IPS-NIHi7 (cell line): ENCODE measurements at regions not wholly inside any gene's neighbourhood (a gene's known extent, or its start where the extent isn't known, plus 50 kb on each side); places are given as distances from the start of the nearest gene placed in this dataset.

Experiments used
- DNase-seq: peaks from one replicate; pipeline ENCODE4 v3.0.0; 2012; ENCODE audit warnings: mixed read lengths; ENCODE audit errors: extremely low spot score

DNA sequence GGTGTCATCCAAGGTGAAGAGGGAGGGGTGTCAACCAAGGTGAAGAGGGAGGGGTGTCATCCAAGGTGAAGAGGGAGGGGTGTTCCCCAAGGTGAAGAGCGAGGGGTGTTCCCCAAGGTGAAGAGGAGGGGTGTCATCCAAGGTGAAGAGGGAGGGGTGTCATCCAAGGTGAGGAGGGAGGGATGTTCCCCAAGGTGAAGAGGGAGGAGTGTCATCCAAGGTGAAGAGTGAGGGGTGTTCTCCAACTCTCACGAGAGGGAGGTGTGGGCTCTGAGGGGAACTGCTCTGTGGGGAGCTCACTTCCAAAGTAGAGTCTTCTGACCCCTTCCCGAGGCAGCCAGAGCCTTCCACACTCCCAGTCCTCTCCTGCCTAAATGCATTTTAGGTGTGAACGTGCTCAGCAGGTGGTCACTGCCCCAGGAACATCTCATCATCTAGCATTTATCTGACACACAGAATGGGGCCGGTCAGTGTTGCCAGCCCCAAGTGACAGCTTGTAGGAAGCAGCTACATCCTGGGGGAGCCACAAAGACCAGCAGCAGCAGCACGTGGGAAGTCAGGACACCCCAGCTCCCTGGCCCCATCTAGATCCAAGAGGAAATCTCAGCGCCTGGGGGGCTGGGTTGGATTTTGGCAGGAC, 323.8 kb downstream of the GLRX3 start:
- DNase-seq: no peak

DNA sequence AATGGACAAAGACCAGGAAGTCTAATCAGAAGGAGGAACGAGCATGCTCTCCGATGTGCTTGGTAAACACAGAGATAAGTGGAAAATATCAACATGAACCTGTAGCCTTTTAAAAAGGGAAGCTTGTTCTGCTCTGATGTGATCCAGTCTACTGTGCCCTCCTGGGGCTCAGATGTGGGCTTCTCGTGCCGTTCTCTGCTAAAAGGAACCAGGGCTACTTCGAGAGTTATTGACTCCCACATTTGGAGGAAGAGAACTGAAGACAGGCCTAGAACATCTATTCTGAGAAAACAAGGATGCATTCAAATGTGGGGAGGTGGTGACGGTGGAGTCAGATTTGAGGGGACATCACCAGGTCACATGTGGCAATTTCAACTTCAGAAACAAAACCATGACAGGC, 325.4 kb downstream of the GLRX3 start:
- DNase-seq: no peak

DNA sequence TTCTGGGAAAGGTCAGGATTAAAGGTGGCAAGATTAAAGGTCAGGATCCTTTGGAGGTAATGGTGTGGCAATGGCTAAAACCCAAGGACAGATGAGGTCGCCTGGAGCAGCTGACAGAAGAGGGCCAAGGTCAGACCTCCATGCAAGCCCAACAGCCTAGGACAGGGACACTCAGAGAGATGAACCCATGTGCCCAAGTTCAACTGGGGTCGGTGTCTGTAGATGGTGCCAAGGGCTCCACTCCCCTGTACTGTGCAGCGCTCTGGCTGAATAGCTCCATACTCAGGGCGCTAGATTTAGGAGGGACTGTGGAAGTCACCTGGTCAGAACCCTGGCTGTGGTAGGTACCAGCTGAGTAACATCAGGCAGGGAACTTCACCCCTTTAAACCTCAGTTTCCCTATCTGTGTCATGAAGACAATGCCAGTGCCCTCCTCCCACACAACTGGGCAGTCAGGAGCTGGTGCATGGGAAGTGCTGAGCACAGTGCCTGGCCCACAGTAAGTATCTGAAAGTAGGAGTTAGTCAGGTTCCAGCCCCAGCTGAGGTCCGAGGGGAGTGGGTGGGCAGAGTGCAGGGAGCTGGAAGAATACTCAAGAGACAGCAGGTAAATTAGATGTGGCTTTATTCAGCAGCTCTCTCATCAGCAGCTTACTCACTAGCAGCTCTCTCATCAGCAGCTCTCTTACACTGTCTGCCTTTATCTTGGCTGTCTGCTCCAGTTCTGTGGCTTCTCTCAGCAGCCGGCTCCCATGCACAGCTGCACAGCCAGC, 327.1 kb downstream of the GLRX3 start:
- DNase-seq: no peak

GRCh38 chr10:130463876-130464364, 327.7 kb downstream of the GLRX3 start:
- no peak for DNase-seq

GRCh38 chr10:130464426-130464825, 328.2 kb downstream of the GLRX3 start:
- DNase-seq: no peak

- DNase-seq: no peak
Measured at GRCh38 chr10:130466271-130466997, 330.2 kb downstream of the GLRX3 start.

DNA sequence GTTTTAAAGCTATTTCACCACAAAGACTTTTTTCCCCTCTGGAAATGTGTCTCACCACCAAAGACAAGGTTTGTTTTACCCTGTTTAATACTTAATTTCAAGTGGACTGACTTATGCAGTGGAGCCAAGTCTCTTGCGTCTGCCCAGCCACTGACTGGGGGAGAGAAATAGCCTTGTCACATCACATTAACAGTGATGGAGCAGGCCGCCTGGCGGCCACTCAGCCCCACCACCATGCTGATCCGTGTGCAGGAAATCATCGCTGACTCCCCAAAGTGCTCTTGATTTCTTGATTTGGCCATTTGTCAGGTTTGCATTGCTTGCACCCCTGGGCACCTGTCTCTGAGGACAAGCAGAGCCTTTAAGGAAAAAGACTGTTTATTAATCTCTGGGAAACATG, 334.1 kb downstream of the GLRX3 start:
- no peak for DNase-seq

DNA sequence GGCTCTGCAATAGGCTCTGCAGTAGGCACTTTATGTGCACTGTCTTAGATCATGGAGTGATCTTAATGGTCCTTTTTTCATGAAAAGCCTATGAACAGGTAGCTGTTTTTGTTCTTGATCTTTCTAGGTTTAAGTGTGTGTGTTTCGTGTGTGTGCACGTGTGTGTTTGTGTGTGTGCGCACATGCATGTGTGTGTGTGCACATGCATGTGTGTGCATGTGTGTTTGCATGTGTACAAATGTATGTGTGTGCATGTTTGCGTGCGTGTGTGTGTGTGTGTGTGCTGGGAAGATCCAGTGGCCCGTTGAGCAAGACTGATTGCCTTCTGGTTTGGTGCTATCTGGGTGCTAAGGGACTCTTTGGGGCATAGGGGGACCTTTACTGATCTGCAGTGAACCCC, 334.8 kb downstream of the GLRX3 start:
- no peak for DNase-seq

DNA sequence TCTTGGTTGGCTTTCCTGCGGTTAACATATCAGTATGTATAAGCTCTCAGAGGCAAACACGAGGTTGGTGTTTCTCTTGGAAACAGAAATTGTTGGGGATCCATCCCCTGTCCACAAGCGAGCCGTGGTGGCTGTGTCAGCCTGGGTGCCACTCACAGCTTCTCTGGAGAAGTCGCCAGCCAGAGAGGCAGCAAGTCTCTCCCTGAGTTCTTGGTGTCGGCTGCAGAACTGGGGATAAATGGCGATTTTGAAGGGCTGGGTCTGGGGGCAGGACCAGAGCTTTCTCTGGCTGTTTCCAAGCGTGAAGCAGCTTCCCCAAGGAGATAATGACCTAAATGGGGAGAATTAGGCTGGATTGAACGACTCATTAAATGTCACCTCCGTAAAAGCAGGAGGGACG, 335.3 kb downstream of the GLRX3 start:
- DNase-seq: no peak

- DNase-seq: no peak
Measured at GRCh38 chr10:130472236-130472635, 336.0 kb downstream of the GLRX3 start.

DNA sequence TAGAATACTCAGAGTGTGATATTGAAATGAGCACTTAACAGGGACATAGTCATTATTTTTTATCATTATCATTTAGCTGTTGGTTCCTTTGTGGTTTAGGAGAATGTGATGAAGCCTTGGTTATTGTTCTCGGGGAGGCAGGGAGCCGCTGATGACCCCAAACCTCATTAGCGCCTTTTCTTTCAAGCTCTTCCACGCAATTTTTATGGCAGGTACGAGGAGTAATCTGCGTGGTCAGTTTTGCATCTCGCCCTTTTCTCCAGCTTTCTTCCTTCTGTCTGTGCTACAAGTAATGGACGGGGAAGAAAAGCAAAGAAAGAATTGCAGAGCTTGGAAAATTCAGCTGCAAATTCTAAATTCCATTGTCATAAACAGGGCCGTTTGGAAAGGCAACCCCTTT, 338.4 kb downstream of the GLRX3 start:
- DNase-seq: no peak

DNA sequence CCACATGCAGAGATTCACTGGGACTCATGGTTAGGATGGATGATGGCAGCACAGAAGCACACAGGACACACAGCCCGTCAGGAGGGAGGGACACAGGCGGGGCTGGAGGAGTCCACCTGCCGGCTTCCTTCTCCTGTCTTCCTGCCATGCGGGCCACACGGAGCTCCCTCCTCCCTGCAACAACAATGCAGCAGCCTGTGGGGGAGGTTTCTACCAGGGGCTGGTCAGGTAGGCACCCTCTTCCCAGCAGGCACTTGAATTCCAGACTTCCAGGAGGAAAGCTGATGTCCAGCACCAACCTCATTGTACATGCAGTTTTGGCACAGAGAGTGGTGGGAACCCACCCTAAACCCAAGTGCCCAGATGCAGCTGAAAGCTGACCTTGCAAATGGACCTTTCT, 341.2 kb downstream of the GLRX3 start:
- DNase-seq: no peak

DNA sequence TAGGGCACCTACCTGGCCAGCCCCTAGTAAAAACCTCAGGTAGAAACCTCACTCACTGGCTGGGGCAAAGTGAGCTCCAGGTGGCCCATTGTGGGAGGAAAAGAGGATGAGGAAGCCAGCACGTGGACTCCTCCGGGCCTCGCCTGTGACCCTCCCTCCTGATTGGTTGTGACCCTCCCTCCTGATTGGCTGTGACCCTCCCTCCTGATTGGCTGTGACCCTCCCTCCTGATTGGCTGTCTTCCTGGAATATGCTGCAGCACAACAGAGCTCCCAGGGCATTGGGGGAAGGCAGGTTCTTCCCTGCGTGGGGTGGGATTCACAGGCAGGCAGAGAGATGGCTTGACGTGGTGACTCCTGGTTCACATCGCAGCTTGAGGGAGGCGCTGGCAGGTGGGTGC, 343.0 kb downstream of the GLRX3 start:
- no peak for DNase-seq

DNA sequence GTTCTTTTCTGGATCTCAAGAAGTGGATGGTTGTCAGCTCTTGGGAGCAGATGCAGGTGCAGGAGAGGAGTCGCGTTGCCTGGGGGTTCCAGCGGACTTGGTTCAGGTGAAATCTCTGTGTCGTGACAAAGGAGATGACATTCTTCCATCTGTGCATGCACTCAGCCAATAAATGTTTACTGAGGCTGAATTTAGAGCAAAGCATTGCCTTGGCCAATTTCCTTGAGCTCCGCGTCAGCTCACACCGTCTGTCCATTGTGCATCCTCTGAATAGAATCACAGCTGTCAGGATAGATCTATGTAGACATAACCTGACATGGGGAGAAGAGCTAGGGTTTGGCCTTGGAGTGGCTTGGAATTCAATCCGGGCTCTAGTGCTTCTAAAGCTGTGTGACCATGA, 343.7 kb downstream of the GLRX3 start:
- DNase-seq: no peak

GRCh38 chr10:130480491-130480890, 344.3 kb downstream of the GLRX3 start:
- no peak for DNase-seq

GRCh38 chr10:130481076-130481930, 345.1 kb downstream of the GLRX3 start:
- DNase-seq: no peak

GRCh38 chr10:130481936-130482335, 345.7 kb downstream of the GLRX3 start:
- DNase-seq: no peak

DNA sequence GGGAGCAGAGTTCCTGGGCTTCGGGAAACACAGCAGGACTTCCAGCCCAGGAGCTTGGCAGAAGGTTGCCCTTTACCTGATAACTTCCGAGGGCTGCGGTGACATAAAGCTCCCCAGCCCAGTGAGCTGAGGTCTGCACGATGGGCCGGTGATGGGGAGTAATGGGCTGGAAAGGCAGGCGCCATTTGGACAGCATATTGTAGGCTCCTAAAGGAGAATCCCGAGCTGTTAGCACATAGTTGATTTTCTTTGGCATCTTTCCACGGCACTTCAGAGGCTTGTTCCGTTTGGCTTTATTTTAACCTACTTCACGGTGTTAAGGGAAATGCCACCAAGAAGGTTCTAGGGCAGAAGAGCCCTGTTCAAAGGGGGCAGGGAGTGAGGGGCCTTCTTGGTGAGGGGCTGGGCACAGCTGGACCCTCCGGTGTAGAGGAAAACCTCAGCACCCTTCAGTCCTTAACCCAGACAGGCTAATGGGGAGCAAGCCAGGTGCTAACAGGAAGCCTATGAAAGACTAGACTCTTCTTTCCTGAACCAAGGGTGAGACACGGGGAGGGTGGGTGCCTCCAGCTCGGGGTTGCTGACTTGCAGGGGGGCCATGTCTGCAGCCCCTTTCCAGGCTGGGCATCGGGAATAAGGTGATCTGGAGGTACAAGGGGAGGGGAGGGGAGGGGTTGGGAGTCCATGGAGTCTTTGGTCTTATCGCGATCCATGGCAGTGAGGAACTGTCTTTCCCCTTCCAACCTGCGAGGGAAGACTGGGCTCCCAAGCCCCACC, 347.7 kb downstream of the GLRX3 start:
- no peak for DNase-seq

GRCh38 chr10:130484468-130485180, 348.4 kb downstream of the GLRX3 start:
- no peak for DNase-seq

DNA sequence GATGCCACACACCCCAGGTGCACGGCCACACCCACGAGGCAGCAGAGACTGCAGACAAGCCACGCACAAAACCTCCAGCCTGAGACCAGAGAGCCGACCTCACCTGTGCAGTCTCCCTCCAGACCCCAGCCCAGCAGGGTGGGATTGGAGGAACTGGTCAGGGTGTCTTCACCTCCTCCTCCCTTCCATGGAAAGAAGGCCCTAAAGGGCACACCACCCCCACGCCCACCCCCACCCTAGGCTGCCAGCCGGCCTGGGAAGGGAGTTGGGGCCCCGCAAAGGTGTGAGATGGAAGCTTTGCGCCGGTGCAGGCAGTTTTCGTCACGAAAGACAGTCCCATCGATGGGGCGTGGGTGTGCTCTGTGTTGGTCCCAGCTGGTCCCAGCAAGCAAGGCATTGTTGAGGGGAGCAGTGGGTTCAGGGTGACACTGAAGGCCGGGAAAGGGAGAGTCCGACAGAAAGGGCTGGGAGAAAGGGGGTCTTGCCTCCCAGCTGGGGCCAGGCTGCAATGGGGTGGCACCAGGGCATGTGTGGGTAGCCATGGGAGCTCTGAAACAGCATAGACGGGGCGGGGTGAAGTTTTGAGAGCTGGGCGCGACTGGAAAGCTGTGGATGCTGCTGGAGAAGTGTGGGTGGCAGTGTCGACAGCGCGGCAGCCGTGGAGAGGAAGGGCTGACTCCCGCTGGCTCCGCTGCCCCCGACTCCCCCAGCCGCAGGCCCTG, 349.2 kb downstream of the GLRX3 start:
- DNase-seq: no peak
